ENCODE measurements at regions not wholly inside any gene's neighbourhood (a gene's known extent, or its start where the extent isn't known, plus 50 kb on each side); places are given as distances from the start of the nearest gene placed in this dataset.

DNA sequence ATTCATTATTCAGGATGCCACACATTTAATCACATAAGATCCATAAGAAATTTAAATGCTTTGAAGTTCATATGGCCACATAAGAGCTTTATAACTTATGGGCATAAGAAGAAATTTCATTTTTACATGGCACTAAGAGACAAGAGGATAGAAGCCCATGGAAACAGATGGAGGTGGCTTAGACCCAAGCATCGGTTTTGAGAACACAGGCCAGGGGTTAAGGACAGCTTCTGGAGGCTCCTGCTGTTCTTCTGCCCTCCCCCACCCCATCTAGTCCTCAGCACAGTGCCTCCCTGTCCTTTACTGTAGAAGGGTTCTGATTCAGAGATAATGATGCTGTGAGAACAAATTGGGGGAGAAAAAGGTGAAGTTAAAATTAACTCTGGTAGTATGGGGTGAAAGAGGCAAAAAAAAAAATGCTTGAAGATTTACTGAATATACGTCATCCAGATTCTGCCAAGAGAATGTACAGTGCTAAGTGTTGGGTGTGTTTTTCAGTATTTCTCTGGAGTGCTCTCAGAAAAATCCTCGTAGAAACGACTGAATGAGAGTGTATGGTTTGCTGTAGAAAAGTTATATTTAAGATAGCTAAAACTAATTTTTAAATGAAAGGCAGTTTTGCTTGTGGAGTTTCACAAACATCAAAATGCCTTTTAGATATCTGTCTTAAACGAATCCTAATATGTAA is 539.7 kb downstream of the QKI start:
- no peak for TF ChIP-seq RFX5 (IDR thresholded peaks at IDR 0.05; ENCODE audit: low read depth, low read length)
- TF ChIP-seq, protein P1, sequence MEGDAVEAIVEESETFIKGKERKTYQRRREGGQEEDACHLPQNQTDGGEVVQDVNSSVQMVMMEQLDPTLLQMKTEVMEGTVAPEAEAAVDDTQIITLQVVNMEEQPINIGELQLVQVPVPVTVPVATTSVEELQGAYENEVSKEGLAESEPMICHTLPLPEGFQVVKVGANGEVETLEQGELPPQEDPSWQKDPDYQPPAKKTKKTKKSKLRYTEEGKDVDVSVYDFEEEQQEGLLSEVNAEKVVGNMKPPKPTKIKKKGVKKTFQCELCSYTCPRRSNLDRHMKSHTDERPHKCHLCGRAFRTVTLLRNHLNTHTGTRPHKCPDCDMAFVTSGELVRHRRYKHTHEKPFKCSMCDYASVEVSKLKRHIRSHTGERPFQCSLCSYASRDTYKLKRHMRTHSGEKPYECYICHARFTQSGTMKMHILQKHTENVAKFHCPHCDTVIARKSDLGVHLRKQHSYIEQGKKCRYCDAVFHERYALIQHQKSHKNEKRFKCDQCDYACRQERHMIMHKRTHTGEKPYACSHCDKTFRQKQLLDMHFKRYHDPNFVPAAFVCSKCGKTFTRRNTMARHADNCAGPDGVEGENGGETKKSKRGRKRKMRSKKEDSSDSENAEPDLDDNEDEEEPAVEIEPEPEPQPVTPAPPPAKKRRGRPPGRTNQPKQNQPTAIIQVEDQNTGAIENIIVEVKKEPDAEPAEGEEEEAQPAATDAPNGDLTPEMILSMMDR (conservative IDR thresholded peaks at IDR 0.05; ENCODE audit: low read depth, low read length): no peak
- no peak for TF ChIP-seq MXI1 (IDR thresholded peaks at IDR 0.05; ENCODE audit: borderline replicate concordance, low read depth, low read length)
- no peak for TF ChIP-seq POLR2A (IDR thresholded peaks at IDR 0.05; ENCODE audit: low read depth, low read length)

Data from IMR-90 (cell line).